Thyroid gland (tissue), 4 donors: ENCODE measurements at regions not wholly inside any gene's neighbourhood (a gene's known extent, or its start where the extent isn't known, plus 50 kb on each side); places are given as distances from the start of the nearest gene placed in this dataset.

Experiments
- DNase-seq, 2 donors: peaks; one replicate each; pipeline ENCODE4 v3.0.0-alpha.2; 2019
- H3K27ac ChIP-seq, 3 donors: fragments of 200-600 bp; sonication (generic); 1 replicate in 2 of 3; 2 replicates in 1 of 3; pipeline ENCODE4 v1.5.1; 2016 to 2019; ENCODE audit warnings: mild to moderate bottlenecking in 1 of 3, moderate library complexity in 1 of 3
- H3K27me3 ChIP-seq: fragments of 200-600 bp; sonication (generic); one replicate; pipeline ENCODE4 v1.5.1; 2019
- H3K36me3 ChIP-seq, 2 donors: fragments of 200-600 bp; sonication (generic); one replicate each; pipeline ENCODE4 v1.5.1; 2016 to 2019
- H3K4me1 ChIP-seq, 2 donors: fragments of 200-600 bp; sonication (generic); one replicate each; pipeline ENCODE4 v1.5.1; 2017 to 2019
- H3K4me3 ChIP-seq, 3 donors: fragments of 200-600 bp; sonication (generic); replicated peaks in 1 of 3; 1 replicate in 2 of 3; 2 replicates in 1 of 3; pipeline ENCODE4 v1.5.1; 2016; ENCODE audit warnings: mild to moderate bottlenecking in 1 of 3
- H3K9me3 ChIP-seq: fragments of 200-600 bp; sonication (generic); one replicate; pipeline ENCODE4 v1.5.1; 2017
- CTCF ChIP-seq, 6 experiments: fragments of 200-600 bp in 3 of 6; fragments of 450-650 bp in 3 of 6; sonication (generic) in 3 of 6; IDR thresholded peaks; one replicate each; pipeline ENCODE4 v1.5.1; 2016 to 2019; ENCODE audit warnings: antibody characterized with exemption in 6 of 6, mild to moderate bottlenecking in 2 of 6, inconsistent platforms in 1 of 6, moderate library complexity in 1 of 6
- POLR2A ChIP-seq, 2 donors: fragments of 450-650 bp; IDR thresholded peaks; one replicate each; pipeline ENCODE4 v1.6.1; 2017; ENCODE audit warnings: antibody characterized with exemption in 2 of 2, mild to moderate bottlenecking in 2 of 2, moderate library complexity in 1 of 2
- WGBS, 2 donors: methylation state at CpG; one replicate each; pipeline ENCODE4 v1.1.5; 2017; 5-methylcytosine and 5-hydroxymethylcytosine counted together
- intact Hi-C: fragments of 100-400 bp; cut with DNase I; formaldehyde crosslinking; loops from one replicate; pipeline ENCODE4 v1.15.1; 2023

DNA sequence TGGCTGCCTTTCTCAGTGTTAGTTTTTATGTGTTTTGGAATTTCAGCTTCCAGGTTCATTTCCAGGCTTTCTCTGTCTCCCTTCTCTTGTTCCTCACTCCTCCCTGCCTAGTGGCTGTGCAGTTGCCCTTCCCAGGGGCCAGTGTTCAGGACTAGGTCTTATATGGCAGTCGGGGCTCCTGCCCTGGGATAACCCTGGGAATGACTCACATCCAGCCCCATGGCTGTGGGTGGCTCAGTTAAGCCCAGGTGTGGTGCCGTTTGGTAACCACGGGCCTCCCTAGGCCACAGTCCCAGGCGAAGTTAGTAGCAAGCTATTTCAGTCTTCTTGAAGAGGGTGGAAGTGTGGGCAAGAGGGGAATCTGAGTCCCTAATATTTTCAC is 57.4 kb upstream of the DDR1 start:
- Histone ChIP-seq H3K4me1 (peaks cover 50 to 54% of the 10 kb centered on the region in 2 donors), H3K27me3 (no peaks in the 10 kb centered on the region), H3K9me3 (no peaks in the 10 kb centered on the region), H3K36me3 (no peaks in the 10 kb centered on the region), H3K27ac (peak overlapping the region; percentile 85 to 92 (median 90)), H3K4me3 (no peak overlapping the region)
- DNase-seq = peak; percentile 35 to 60
- 46 to 49% methylated on average over 4 of the region's 4 CpGs for WGBS, 2 donors
- TF ChIP-seq CTCF (IDR thresholded peaks at IDR 0.05) = no peak
- no peak for TF ChIP-seq POLR2A (IDR thresholded peaks at IDR 0.05)
- intact Hi-C loops = loop anchor here (10.0 kb wide), 1 partner anchor 82 kb away; the partner anchor contains the start of genes FLOT1 and IER3

DNA sequence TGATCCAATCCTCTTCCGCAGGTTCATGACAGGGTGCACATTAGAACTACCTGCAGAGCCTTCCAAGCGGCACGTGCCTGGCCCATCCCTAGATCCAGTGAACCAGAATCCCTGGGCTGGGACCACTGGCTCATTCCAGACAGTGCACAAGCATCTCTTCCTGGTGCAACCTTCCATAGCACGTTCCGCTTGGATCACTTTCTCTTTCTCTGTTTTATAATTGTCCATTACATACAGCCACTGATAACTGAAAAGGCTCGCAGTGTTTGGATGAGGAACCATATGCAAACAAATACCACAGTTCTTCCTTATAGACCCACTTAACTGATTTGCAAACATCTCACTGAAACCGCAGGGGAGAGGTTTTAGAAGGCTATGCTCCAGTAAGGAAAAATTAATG is 59.6 kb upstream of the DDR1 start:
- Histone ChIP-seq H3K27me3 (no peaks in the 10 kb centered on the region), H3K9me3 (no peaks in the 10 kb centered on the region), H3K27ac (peak overlapping the region in 1 of 3 donors; percentile 85), H3K36me3 (no peaks in the 10 kb centered on the region), H3K4me3 (no peak overlapping the region), H3K4me1 (peaks cover 55 to 66% of the 10 kb centered on the region in 2 donors)
- intact Hi-C loops = loop anchor here (10.0 kb wide), 1 partner anchor 80 kb away; the partner anchor contains the start of genes FLOT1 and IER3
- peak; percentile 78 to 89 for DNase-seq
- 38 to 60% methylated on average over 7 of the region's 7 CpGs for WGBS, 2 donors
- TF ChIP-seq CTCF (IDR thresholded peaks at IDR 0.05) = no peak
- TF ChIP-seq POLR2A (IDR thresholded peaks at IDR 0.05) = no peak

GRCh38 chr6:30823534-30823865 is 60.8 kb upstream of the DDR1 start:
- no peak for TF ChIP-seq CTCF (IDR thresholded peaks at IDR 0.05)
- no peak for TF ChIP-seq POLR2A (IDR thresholded peaks at IDR 0.05)
- Histone ChIP-seq H3K9me3 (no peaks in the 10 kb centered on the region), H3K4me1 (peaks cover 51 to 66% of the 10 kb centered on the region in 2 donors), H3K4me3 (no peak overlapping the region), H3K27ac (peak overlapping the region in 1 of 3 donors; percentile 63), H3K36me3 (no peaks in the 10 kb centered on the region), H3K27me3 (no peaks in the 10 kb centered on the region)
- intact Hi-C loops = loop anchor here (10.0 kb wide), 1 partner anchor 79 kb away; the partner anchor contains the start of genes FLOT1 and IER3
- 77 to 79% methylated on average over 4 of the region's 4 CpGs for WGBS, 2 donors
- DNase-seq = no peak

DNA sequence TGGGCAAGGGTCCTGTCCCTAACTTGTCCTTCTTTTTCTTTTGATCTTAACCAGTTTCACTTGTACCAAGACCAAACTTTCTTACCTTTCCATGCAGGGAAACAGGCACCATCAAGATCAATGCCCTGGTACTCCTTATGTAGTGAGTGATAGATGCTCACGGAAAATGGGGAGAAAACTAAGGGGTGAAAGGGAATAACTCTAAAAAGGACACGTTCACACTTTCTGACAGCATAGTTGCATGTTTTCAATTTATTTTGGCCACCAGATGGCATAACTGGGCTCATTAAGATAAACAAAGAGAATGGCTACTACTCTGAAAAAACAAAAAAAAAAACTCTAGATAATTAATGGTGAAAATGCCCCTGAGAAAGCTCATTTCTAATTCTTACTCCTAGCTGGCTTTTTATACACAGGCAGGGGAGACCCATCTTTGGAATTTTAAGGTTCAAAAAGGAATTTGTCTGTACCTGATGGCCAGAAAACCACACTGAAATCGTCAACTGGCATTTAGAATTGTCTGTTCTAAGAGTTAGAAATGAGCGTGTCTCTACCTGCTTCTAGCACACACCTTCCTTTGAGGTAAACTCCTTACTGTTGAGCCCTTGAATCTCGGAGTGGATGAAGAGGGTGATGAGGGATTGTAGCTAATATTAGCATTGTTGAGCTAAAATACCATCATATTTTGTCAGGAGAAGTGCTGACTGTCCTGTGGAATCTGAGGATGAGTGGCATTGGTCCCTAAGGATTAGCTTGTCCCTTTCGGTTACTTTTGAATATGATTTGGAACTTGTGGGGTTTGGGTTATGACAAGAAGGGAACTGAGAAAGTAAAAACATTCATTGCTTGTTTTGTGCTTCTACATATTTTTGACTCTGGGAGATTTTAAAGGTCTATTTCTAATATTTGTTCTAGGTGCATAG is 62.2 kb upstream of the DDR1 start:
- Histone ChIP-seq H3K36me3 (no peaks in the 10 kb centered on the region), H3K9me3 (no peaks in the 10 kb centered on the region), H3K27me3 (no peaks in the 10 kb centered on the region), H3K4me3 (no peak overlapping the region), H3K27ac (peak overlapping the region; percentile 62 to 74 (median 63)), H3K4me1 (peaks cover 38 to 53% of the 10 kb centered on the region in 2 donors)
- 39 to 44% methylated on average over 6 of the region's 6 CpGs for WGBS, 2 donors
- TF ChIP-seq POLR2A (IDR thresholded peaks at IDR 0.05) = no peak
- peak in 4 of 6 experiments; percentile 14 to 68 (median 54) for TF ChIP-seq CTCF (IDR thresholded peaks at IDR 0.05)
- DNase-seq = no peak
- intact Hi-C loops = loop anchor here (10.0 kb wide), 1 partner anchor 77 kb away; the partner anchor contains the start of genes FLOT1 and IER3

- H3K4me1 ChIP-seq = peaks cover 24 to 42% of the 10 kb centered on the region in 2 donors
- intact Hi-C loops = loop anchor here (10.0 kb wide), 1 partner anchor 75 kb away; the partner anchor contains the start of genes FLOT1 and IER3
- H3K27me3 ChIP-seq = no peaks in the 10 kb centered on the region
- no peaks in the 10 kb centered on the region for H3K36me3 ChIP-seq
- no peaks in the 10 kb centered on the region for H3K9me3 ChIP-seq
- no peak overlapping the region for H3K4me3 ChIP-seq
- H3K27ac ChIP-seq = peak overlapping the region in 2 of 3 donors; percentile 9 to 36
- WGBS, 2 donors = 100% methylated on average over 1 of the region's 1 CpG
- no peak for TF ChIP-seq POLR2A (IDR thresholded peaks at IDR 0.05)
- TF ChIP-seq CTCF (IDR thresholded peaks at IDR 0.05) = no peak
- peak; percentile 44 to 48 for DNase-seq
Measured at GRCh38 chr6:30820193-30820592, 64.1 kb upstream of the DDR1 start.
